Left colon (tissue), 2 donors: ENCODE measurements at regions not wholly inside any gene's neighbourhood (a gene's known extent, or its start where the extent isn't known, plus 50 kb on each side); places are given as distances from the start of the nearest gene placed in this dataset.
A peak's percentile ranks its signal among the peaks of the same experiment; 100 is the strongest.

Experiments used
- ATAC-seq: fragments of 200-7000 bp; cut with Tn5 transposase; one replicate; pipeline ENCODE4 v1.9.1; 2020; ENCODE audit warnings: mild to moderate bottlenecking, moderate library complexity
- DNase-seq, 2 donors: peaks; one replicate each; pipeline ENCODE4 v3.0.0-alpha.2; 2020
- intact Hi-C, 2 donors: fragments of 100-400 bp; cut with DNase I in 1 of 2; cut with micrococcal nuclease in 1 of 2; formaldehyde crosslinking; loops; one replicate each; pipeline versions ENCODE4 v1.11.2 to v1.14.0; 2022; cut with DNase I, micrococcal nuclease
- donor health status: DM: no; HTN: no; CAD: no.
- donor health status: DM: yes; HTN: yes; CAD: no.

GRCh38 chr13:21974741-21975140 is 303.9 kb downstream of the FGF9 start:
- ATAC-seq (no peak), DNase-seq (no peak)
- intact Hi-C loops, result no loop called here

GRCh38 chr13:21976159-21976558 is 305.3 kb downstream of the FGF9 start:
- intact Hi-C loops, result no loop called here
- DNase-seq (no peak), ATAC-seq (no peak)

- intact Hi-C loops, result no loop called here
- no peak for DNase-seq
- no peak for ATAC-seq
Measured at GRCh38 chr13:21979161-21979806, 308.4 kb downstream of the FGF9 start.

- DNase-seq, result no peak
- intact Hi-C loops, result no loop called here
- ATAC-seq, result peak; percentile 64
Measured at GRCh38 chr13:21980049-21980448, 309.2 kb downstream of the FGF9 start.

- no peak for DNase-seq
- no peak for ATAC-seq
- intact Hi-C loops, result no loop called here
Measured at GRCh38 chr13:21984156-21984555, 313.3 kb downstream of the FGF9 start.

- ATAC-seq, result no peak
- DNase-seq, result peak; percentile 25 to 51
Measured at GRCh38 chr13:21986602-21987001, 315.7 kb downstream of the FGF9 start.

GRCh38 chr13:21987793-21988192 is 316.9 kb downstream of the FGF9 start:
- ATAC-seq (no peak), DNase-seq (no peak)
- intact Hi-C loops, result no loop called here

More at GRCh38 chr13:21986602-21987001, 315.7 kb downstream of the FGF9 start:
- intact Hi-C loops, result no loop called here

- DNase-seq, result no peak
- intact Hi-C loops, result no loop called here
- no peak for ATAC-seq
Measured at GRCh38 chr13:21988624-21989023, 317.8 kb downstream of the FGF9 start.

GRCh38 chr13:21996049-21996448 is 325.2 kb downstream of the FGF9 start:
- DNase-seq (no peak), ATAC-seq (no peak)
- intact Hi-C loops, result no loop called here

- peak; percentile 96 for ATAC-seq
- DNase-seq, result no peak
- intact Hi-C loops, result no loop called here
Measured at GRCh38 chr13:21997726-21998125, 326.9 kb downstream of the FGF9 start.

- ATAC-seq (peak; percentile 52), DNase-seq (no peak)
- intact Hi-C loops, result no loop called here
Measured at GRCh38 chr13:21998279-21998990, 327.6 kb downstream of the FGF9 start.

- intact Hi-C loops, result no loop called here
Measured at GRCh38 chr13:21999666-22000065, 328.8 kb downstream of the FGF9 start.

GRCh38 chr13:22000191-22000590 is 329.3 kb downstream of the FGF9 start:
- intact Hi-C loops, result no loop called here
- no peak for DNase-seq
- ATAC-seq, result no peak

More at GRCh38 chr13:21999666-22000065, 328.8 kb downstream of the FGF9 start:
- ATAC-seq (no peak), DNase-seq (no peak)

- DNase-seq, result no peak
- no peak for ATAC-seq
- intact Hi-C loops, result no loop called here
Measured at GRCh38 chr13:22001336-22001735, 330.5 kb downstream of the FGF9 start.

- ATAC-seq (no peak), DNase-seq (no peak)
- intact Hi-C loops, result no loop called here
Measured at GRCh38 chr13:22002893-22003292, 332.0 kb downstream of the FGF9 start.

- intact Hi-C loops, result no loop called here
- DNase-seq (no peak), ATAC-seq (no peak)
Measured at GRCh38 chr13:22009500-22009899, 338.6 kb downstream of the FGF9 start.

- no peak for ATAC-seq
- intact Hi-C loops, result no loop called here
- DNase-seq, result no peak
Measured at GRCh38 chr13:22009937-22010336, 339.1 kb downstream of the FGF9 start.

GRCh38 chr13:22012686-22013085 is 341.8 kb downstream of the FGF9 start:
- intact Hi-C loops, result no loop called here

GRCh38 chr13:22014469-22014868 is 343.6 kb downstream of the FGF9 start:
- DNase-seq (no peak), ATAC-seq (no peak)
- intact Hi-C loops, result no loop called here

More at GRCh38 chr13:22012686-22013085, 341.8 kb downstream of the FGF9 start:
- DNase-seq (no peak), ATAC-seq (peak; percentile 87)

GRCh38 chr13:22017226-22017625 is 346.4 kb downstream of the FGF9 start:
- DNase-seq, result no peak
- intact Hi-C loops, result no loop called here
- ATAC-seq, result no peak
